Nephron progenitor cell (in vitro differentiated cells): ENCODE measurements at regions not wholly inside any gene's neighbourhood (a gene's known extent, or its start where the extent isn't known, plus 50 kb on each side); places are given as distances from the start of the nearest gene placed in this dataset.

ENCODE experiments used
- DNase-seq: peaks from one replicate; pipeline ENCODE4 v3.0.0; 2021
- H3K27ac Mint-ChIP-seq: 2 replicates; pipeline ENCODE4 v1.8.0; 2021; ENCODE audit warnings: mild to moderate bottlenecking, moderate library complexity, mixed read lengths
- H3K27me3 Mint-ChIP-seq: 2 replicates; pipeline ENCODE4 v1.8.0; 2021; ENCODE audit warnings: mild to moderate bottlenecking, low read depth, mixed read lengths; ENCODE audit not compliant: poor library complexity
- H3K36me3 Mint-ChIP-seq: 2 replicates; pipeline ENCODE4 v1.8.0; 2021; ENCODE audit warnings: low read depth, mixed read lengths
- H3K4me1 Mint-ChIP-seq: 2 replicates; pipeline ENCODE4 v1.8.0; 2021; ENCODE audit warnings: mixed read lengths
- H3K4me3 Mint-ChIP-seq: 2 replicates; pipeline ENCODE4 v1.8.0; 2021; ENCODE audit warnings: mild to moderate bottlenecking, moderate library complexity, mixed read lengths
- H3K9me3 Mint-ChIP-seq: 2 replicates; pipeline ENCODE4 v1.8.0; 2021; ENCODE audit warnings: mild to moderate bottlenecking, moderate library complexity, mixed read lengths
- CTCF ChIP-seq: fragments of 200-600 bp; sonication (generic); IDR thresholded peaks from 2 replicates; pipeline ENCODE4 v1.5.0; 2021; ENCODE audit warnings: antibody characterized with exemption

GRCh38 chr14:57085043-57085442 lies 183.7 kb downstream of the EXOC5 start:
- no peaks in the 10 kb centered on the region for H3K4me1 Mint-ChIP-seq
- peaks cover 3% of the 10 kb centered on the region for H3K27me3 Mint-ChIP-seq

DNA sequence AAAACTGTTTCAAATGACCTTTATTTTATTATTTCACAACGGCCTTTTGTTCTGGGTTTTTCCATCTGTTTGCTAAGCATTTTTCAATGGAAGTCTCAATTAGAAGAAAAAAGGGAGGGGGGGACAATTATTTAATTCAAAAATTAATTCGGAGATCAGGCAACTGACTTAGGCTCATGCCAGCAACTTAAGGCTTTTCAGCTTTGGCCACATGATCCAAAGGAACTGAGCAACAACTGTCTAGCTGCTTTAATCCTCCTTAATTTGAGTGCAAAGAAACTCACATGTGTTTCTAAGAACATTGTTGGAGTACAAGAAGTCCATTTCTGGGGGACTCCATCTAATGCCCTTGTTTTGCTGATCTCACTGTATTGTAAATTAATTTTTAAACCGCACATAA lies 188.0 kb downstream of the EXOC5 start:
- no peaks in the 10 kb centered on the region for H3K36me3 Mint-ChIP-seq
- H3K4me3 Mint-ChIP-seq = no peak overlapping the region
- no peaks in the 10 kb centered on the region for H3K4me1 Mint-ChIP-seq
- peaks cover 2% of the 10 kb centered on the region for H3K9me3 Mint-ChIP-seq
- H3K27me3 Mint-ChIP-seq = peaks cover 3% of the 10 kb centered on the region
- no peak overlapping the region for H3K27ac Mint-ChIP-seq
- no peak for TF ChIP-seq CTCF
- no peak for DNase-seq

More at GRCh38 chr14:57085043-57085442, 183.7 kb downstream of the EXOC5 start:
- peaks cover 21% of the 10 kb centered on the region for H3K9me3 Mint-ChIP-seq
- no peak overlapping the region for H3K4me3 Mint-ChIP-seq
- TF ChIP-seq CTCF = no peak
- no peak overlapping the region for H3K27ac Mint-ChIP-seq
- DNase-seq = no peak
- peaks cover 19% of the 10 kb centered on the region for H3K36me3 Mint-ChIP-seq

- no peaks in the 10 kb centered on the region for H3K36me3 Mint-ChIP-seq
- peaks cover 1% of the 10 kb centered on the region for H3K27me3 Mint-ChIP-seq
- H3K4me3 Mint-ChIP-seq = no peak overlapping the region
- no peak for DNase-seq
- no peak for TF ChIP-seq CTCF
- H3K4me1 Mint-ChIP-seq = peaks cover 9% of the 10 kb centered on the region
- H3K27ac Mint-ChIP-seq = no peak overlapping the region
- H3K9me3 Mint-ChIP-seq = no peaks in the 10 kb centered on the region
These were observed 190.7 kb downstream of the EXOC5 start for GRCh38 chr14:57078054-57078453.

- Mint-ChIP-seq H3K27me3 (no peaks in the 10 kb centered on the region), H3K27ac (no peak overlapping the region), H3K4me1 (peaks cover 18% of the 10 kb centered on the region), H3K4me3 (no peak overlapping the region), H3K9me3 (no peaks in the 10 kb centered on the region), H3K36me3 (no peaks in the 10 kb centered on the region)
- DNase-seq = no peak
- no peak for TF ChIP-seq CTCF
These were observed 194.7 kb downstream of the EXOC5 start for GRCh38 chr14:57073986-57074385.

DNA sequence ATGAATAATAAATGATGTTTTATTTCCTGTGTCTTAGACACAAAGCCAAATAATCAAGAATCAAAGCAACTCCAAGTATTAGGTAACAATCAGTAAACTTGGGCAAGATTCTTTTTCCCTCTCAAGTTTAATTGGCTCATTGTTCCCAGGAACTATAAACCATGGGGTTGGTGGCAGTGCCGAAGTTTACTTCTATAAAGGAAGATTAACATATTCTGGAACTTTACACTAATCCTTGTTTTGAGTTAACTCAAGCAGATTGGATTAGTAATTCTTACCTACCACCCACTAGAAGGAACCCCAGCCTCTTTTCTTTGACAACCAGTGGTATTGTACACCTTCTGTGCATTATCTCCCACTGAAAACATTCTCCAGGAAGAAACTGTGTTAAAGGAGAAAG lies 197.1 kb downstream of the EXOC5 start:
- H3K4me3 Mint-ChIP-seq = no peak overlapping the region
- no peak for TF ChIP-seq CTCF
- H3K4me1 Mint-ChIP-seq = peaks cover 41% of the 10 kb centered on the region
- DNase-seq = no peak
- no peaks in the 10 kb centered on the region for H3K36me3 Mint-ChIP-seq
- H3K9me3 Mint-ChIP-seq = no peaks in the 10 kb centered on the region
- no peak overlapping the region for H3K27ac Mint-ChIP-seq
- H3K27me3 Mint-ChIP-seq = no peaks in the 10 kb centered on the region

DNA sequence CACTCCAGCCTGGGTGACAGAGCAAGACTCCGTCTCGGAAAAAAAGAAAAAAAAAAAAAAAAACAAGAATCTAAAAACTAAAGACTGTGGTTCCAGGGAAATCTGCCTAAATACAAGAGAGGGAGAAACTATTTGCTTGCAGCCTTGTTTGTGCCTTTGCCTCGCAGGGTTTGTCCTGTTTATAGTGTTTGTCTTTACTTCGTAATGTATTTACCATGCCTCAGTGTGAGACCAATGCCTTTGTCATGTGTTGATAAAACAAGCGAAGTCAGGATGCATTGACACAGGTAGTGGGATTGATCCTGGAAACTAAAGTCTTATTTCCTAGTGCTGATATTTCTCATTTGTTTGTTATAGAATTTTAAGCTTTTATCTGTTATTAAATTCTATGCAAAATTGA lies 199.0 kb downstream of the EXOC5 start:
- no peak for TF ChIP-seq CTCF
- Mint-ChIP-seq H3K27ac (no peak overlapping the region), H3K36me3 (no peaks in the 10 kb centered on the region)

More for the DNA sequence above, 199.0 kb downstream of the EXOC5 start:
- H3K27me3 Mint-ChIP-seq = no peaks in the 10 kb centered on the region
- H3K4me1 Mint-ChIP-seq = peaks cover 54% of the 10 kb centered on the region
- DNase-seq = no peak
- H3K9me3 Mint-ChIP-seq = no peaks in the 10 kb centered on the region
- no peak overlapping the region for H3K4me3 Mint-ChIP-seq
